ENCODE measurements at regions not wholly inside any gene's neighbourhood (a gene's known extent, or its start where the extent isn't known, plus 50 kb on each side); places are given as distances from the start of the nearest gene placed in this dataset.

GRCh38 chr6:51161752-51162151, 343.1 kb downstream of the TFAP2B start:
- TF ChIP-seq EZH2 (IDR thresholded peaks at IDR 0.05; ENCODE audit: borderline replicate concordance, insufficient read depth, low read depth, low read length, poor library complexity, severe bottlenecking) (no peak), CTCF (IDR thresholded peaks at IDR 0.05) (no peak)

Data from B cell (primary cell).